ENCODE measurements at regions not wholly inside any gene's neighbourhood (a gene's known extent, or its start where the extent isn't known, plus 50 kb on each side); places are given as distances from the start of the nearest gene placed in this dataset.
A peak's percentile ranks its signal among the peaks of the same experiment; 100 is the strongest.

GRCh38 chr1:221291113-221291512 is 411.9 kb downstream of the HLX start:
- H3K36me3 ChIP-seq (ENCODE audit: control insufficient read depth, insufficient read depth, low read length) = no peaks in the 10 kb centered on the region
- H3K27me3 ChIP-seq (ENCODE audit: control insufficient read depth, insufficient read depth, low read length, poor library complexity, severe bottlenecking) = no peaks in the 10 kb centered on the region
- no peak for TF ChIP-seq CTCF (conservative IDR thresholded peaks at IDR 0.05)
- Mint-ChIP-seq H3K9me3 (peaks cover 2% of the 10 kb centered on the region), H3K4me1 (peaks cover 21% of the 10 kb centered on the region), H3K27me3 (ENCODE audit: insufficient read depth) (no peaks in the 10 kb centered on the region), H3K36me3 (ENCODE audit: low read depth) (peaks cover 1% of the 10 kb centered on the region), H3K27ac (peak overlapping the region; percentile 42), H3K4me3 (no peak overlapping the region)
- no peak overlapping the region for H3K27ac ChIP-seq (ENCODE audit: low read depth, low read length)
- H3K4me1 ChIP-seq (ENCODE audit: control insufficient read depth, insufficient read depth, low read length) = peaks cover 9% of the 10 kb centered on the region
- H3K9ac ChIP-seq (ENCODE audit: extremely low read depth, low read length, poor library complexity, severe bottlenecking) = no peak overlapping the region
- no peak overlapping the region for H3K4me3 ChIP-seq (ENCODE audit: low read length)
- 87 to 93% methylated on average over 3 to 5 of the region's 5 CpGs for WGBS, 2 experiments (ENCODE audit: insufficient coverage in 1 of 2, insufficient read length in 1 of 2)
- no peaks in the 10 kb centered on the region for H3K9me3 ChIP-seq (ENCODE audit: control insufficient read depth, low read length)
- DNase-seq = no peak

GRCh38 chr1:221292652-221293051 is 413.4 kb downstream of the HLX start:
- peak overlapping the region; percentile 85 for H3K27ac Mint-ChIP-seq
- no peak overlapping the region for H3K4me3 ChIP-seq (ENCODE audit: low read length)
- no peaks in the 10 kb centered on the region for H3K36me3 Mint-ChIP-seq (ENCODE audit: low read depth)
- 71 to 83% methylated on average over 8 of the region's 8 CpGs for WGBS, 2 experiments (ENCODE audit: insufficient coverage in 1 of 2, insufficient read length in 1 of 2)
- H3K9me3 ChIP-seq (ENCODE audit: control insufficient read depth, low read length) = no peaks in the 10 kb centered on the region
- no peaks in the 10 kb centered on the region for H3K27me3 ChIP-seq (ENCODE audit: control insufficient read depth, insufficient read depth, low read length, poor library complexity, severe bottlenecking)
- H3K27ac ChIP-seq (ENCODE audit: low read depth, low read length) = no peak overlapping the region
- H3K4me1 ChIP-seq (ENCODE audit: control insufficient read depth, insufficient read depth, low read length) = peaks cover 3% of the 10 kb centered on the region
- no peaks in the 10 kb centered on the region for H3K36me3 ChIP-seq (ENCODE audit: control insufficient read depth, insufficient read depth, low read length)
- H3K4me3 Mint-ChIP-seq = no peak overlapping the region
- no peak for TF ChIP-seq CTCF (conservative IDR thresholded peaks at IDR 0.05)
- no peaks in the 10 kb centered on the region for H3K9me3 Mint-ChIP-seq
- peaks cover 11% of the 10 kb centered on the region for H3K4me1 Mint-ChIP-seq
- no peaks in the 10 kb centered on the region for H3K27me3 Mint-ChIP-seq (ENCODE audit: insufficient read depth)
- H3K9ac ChIP-seq (ENCODE audit: extremely low read depth, low read length, poor library complexity, severe bottlenecking) = no peak overlapping the region
- peak; percentile 74 for DNase-seq

- WGBS, 2 experiments (ENCODE audit: insufficient coverage in 1 of 2, insufficient read length in 1 of 2) = 94 to 97% methylated on average over 2 of the region's 2 CpGs
- TF ChIP-seq CTCF (conservative IDR thresholded peaks at IDR 0.05) = no peak
- H3K36me3 ChIP-seq (ENCODE audit: control insufficient read depth, insufficient read depth, low read length) = no peaks in the 10 kb centered on the region
- DNase-seq = no peak
- H3K27me3 ChIP-seq (ENCODE audit: control insufficient read depth, insufficient read depth, low read length, poor library complexity, severe bottlenecking) = no peaks in the 10 kb centered on the region
- no peak overlapping the region for H3K4me3 Mint-ChIP-seq
- no peak overlapping the region for H3K27ac ChIP-seq (ENCODE audit: low read depth, low read length)
- H3K4me1 ChIP-seq (ENCODE audit: control insufficient read depth, insufficient read depth, low read length) = peaks cover 3% of the 10 kb centered on the region
- no peak overlapping the region for H3K9ac ChIP-seq (ENCODE audit: extremely low read depth, low read length, poor library complexity, severe bottlenecking)
- no peak overlapping the region for H3K4me3 ChIP-seq (ENCODE audit: low read length)
- no peaks in the 10 kb centered on the region for H3K36me3 Mint-ChIP-seq (ENCODE audit: low read depth)
- no peak overlapping the region for H3K27ac Mint-ChIP-seq
- no peaks in the 10 kb centered on the region for H3K27me3 Mint-ChIP-seq (ENCODE audit: insufficient read depth)
- H3K4me1 Mint-ChIP-seq = peaks cover 11% of the 10 kb centered on the region
- no peaks in the 10 kb centered on the region for H3K9me3 Mint-ChIP-seq
- no peaks in the 10 kb centered on the region for H3K9me3 ChIP-seq (ENCODE audit: control insufficient read depth, low read length)
Measured at GRCh38 chr1:221294242-221294641, 415.0 kb downstream of the HLX start.
